DND-41 (cell line): ENCODE measurements at regions not wholly inside any gene's neighbourhood (a gene's known extent, or its start where the extent isn't known, plus 50 kb on each side); places are given as distances from the start of the nearest gene placed in this dataset.

Source experiments
- CTCF ChIP-seq: IDR thresholded peaks from 2 replicates; pipeline ENCODE4 v1.5.1; 2012; ENCODE audit warnings: borderline replicate concordance, low read length, moderate library complexity, mild to moderate bottlenecking; ENCODE audit not compliant: poor library complexity, severe bottlenecking; ENCODE audit errors: extremely low read depth
- EZH2 ChIP-seq: IDR thresholded peaks from 3 replicates; pipeline ENCODE4 v1.6.1; 2012; ENCODE audit warnings: borderline replicate concordance, low read depth, mild to moderate bottlenecking, moderate library complexity, low read length, inconsistent platforms; ENCODE audit not compliant: severe bottlenecking

- no peak for TF ChIP-seq CTCF
- TF ChIP-seq EZH2 = no peak
These were observed 775.3 kb upstream of the NRXN1 start for GRCh38 chr2:51807229-51807628.
